Islet precursor cell (in vitro differentiated cells): ENCODE measurements at regions not wholly inside any gene's neighbourhood (a gene's known extent, or its start where the extent isn't known, plus 50 kb on each side); places are given as distances from the start of the nearest gene placed in this dataset.
"Not testable (repeated sequence)": the region's sequence is repeated elsewhere in the genome, so short reads cannot be mapped to it uniquely, and the experiment has no call there.

Experiments used
- DNase-seq: peaks from one replicate; pipeline ENCODE4 v3.0.0-alpha.2; 2018

- DNase-seq, result no peak
These were observed 505.7 kb upstream of the KIF2B start for GRCh38 chr17:53316988-53317387.

GRCh38 chr17:53316073-53316472, 506.7 kb upstream of the KIF2B start:
- no peak for DNase-seq

GRCh38 chr17:53314521-53314920, 508.2 kb upstream of the KIF2B start:
- DNase-seq, result no peak

- no peak for DNase-seq
These were observed 509.0 kb upstream of the KIF2B start for GRCh38 chr17:53313746-53314145.

- no peak for DNase-seq
These were observed 544.3 kb upstream of the KIF2B start for GRCh38 chr17:53278466-53278865.

- no peak for DNase-seq
These were observed 549.6 kb upstream of the KIF2B start for GRCh38 chr17:53273126-53273525.

- no peak for DNase-seq
These were observed 551.8 kb upstream of the KIF2B start for GRCh38 chr17:53270936-53271335.

- DNase-seq, result no peak
These were observed 558.0 kb upstream of the KIF2B start for GRCh38 chr17:53264730-53265129.

GRCh38 chr17:53253956-53254597, 568.6 kb upstream of the KIF2B start:
- no peak for DNase-seq

- no peak for DNase-seq
These were observed 573.7 kb upstream of the KIF2B start for GRCh38 chr17:53249036-53249435.

GRCh38 chr17:53234138-53234537, 588.6 kb upstream of the KIF2B start:
- no peak for DNase-seq

GRCh38 chr17:53227514-53227913, 595.2 kb upstream of the KIF2B start:
- DNase-seq, result no peak

GRCh38 chr17:53227111-53227510, 595.6 kb upstream of the KIF2B start:
- DNase-seq, result no peak

GRCh38 chr17:53219821-53220220, 602.9 kb upstream of the KIF2B start:
- DNase-seq, result no peak

GRCh38 chr17:53218723-53219122, 604.0 kb upstream of the KIF2B start:
- no peak for DNase-seq

GRCh38 chr17:53217311-53217710, 605.4 kb upstream of the KIF2B start:
- DNase-seq, result no peak

- not testable (repeated sequence) for DNase-seq
These were observed 613.8 kb upstream of the KIF2B start for GRCh38 chr17:53208935-53209334.

- no peak for DNase-seq
These were observed 629.7 kb upstream of the KIF2B start for GRCh38 chr17:53193044-53193443.

GRCh38 chr17:53191878-53192277, 630.8 kb upstream of the KIF2B start:
- DNase-seq, result no peak

GRCh38 chr17:53186001-53186400, 636.7 kb upstream of the KIF2B start:
- no peak for DNase-seq

GRCh38 chr17:53176629-53177028, 646.1 kb upstream of the KIF2B start:
- no peak for DNase-seq

- DNase-seq, result no peak
These were observed 654.3 kb upstream of the KIF2B start for GRCh38 chr17:53168413-53168812.

GRCh38 chr17:53166731-53167130, 656.0 kb upstream of the KIF2B start:
- DNase-seq, result no peak

GRCh38 chr17:53150101-53150698, 672.5 kb upstream of the KIF2B start:
- DNase-seq, result no peak

- DNase-seq, result no peak
These were observed 673.4 kb upstream of the KIF2B start for GRCh38 chr17:53149316-53149715.
